IPS DF 4.7 (cell line): ENCODE measurements at regions not wholly inside any gene's neighbourhood (a gene's known extent, or its start where the extent isn't known, plus 50 kb on each side); places are given as distances from the start of the nearest gene placed in this dataset.

Experiments
- DNase-seq: peaks from one replicate; pipeline ENCODE4 v3.0.0-alpha.2; 2013; ENCODE audit warnings: low spot score; ENCODE audit errors: extremely low read depth

DNA sequence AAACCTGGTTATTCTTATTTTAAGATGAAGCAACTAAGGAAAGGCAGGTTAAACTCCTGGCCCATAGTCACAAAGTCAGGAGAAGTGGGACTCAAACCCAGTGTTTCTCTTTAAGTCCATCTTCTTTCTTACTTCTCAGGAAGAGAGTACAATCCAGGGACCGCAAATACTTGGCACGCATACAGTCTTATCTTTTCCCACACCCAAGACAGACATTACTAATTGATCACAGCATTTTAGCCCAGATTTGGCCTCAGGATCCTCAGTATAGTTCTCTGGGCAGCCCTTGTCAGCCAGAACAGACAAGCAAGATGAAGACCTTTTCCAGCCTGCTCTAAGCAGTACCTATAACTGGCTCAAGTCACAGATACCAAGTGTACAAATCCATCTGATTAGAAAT lies 125.5 kb upstream of the RAI14 start:
- DNase-seq = no peak

DNA sequence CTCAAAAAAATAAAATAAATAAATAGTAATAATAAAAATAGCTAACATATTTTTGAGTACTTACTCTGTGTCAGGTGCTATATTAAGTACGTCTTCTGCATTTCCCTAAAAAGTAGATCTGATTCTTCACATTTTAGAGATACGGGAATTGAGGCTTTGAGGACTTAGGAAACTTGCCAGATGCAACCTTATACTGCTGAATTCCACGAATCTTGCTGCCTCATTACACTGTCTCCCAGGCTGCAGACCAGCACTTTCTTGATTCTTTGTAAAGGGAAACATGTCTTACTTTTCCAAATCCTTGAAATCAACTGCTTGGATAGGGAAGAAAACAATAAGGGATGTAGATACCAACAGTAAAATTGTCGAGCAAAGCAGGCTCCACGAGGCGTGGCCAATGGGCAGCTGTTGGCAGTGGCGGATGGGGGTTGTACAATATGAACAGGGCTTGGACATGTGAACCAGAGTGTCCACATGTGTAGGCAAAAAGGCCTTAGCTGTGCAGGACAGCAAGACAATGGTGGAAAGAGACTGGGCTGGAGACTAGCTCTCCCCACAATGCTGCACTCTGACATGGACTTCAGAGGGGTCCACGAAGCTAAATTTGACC lies 124.3 kb upstream of the RAI14 start:
- no peak for DNase-seq

DNA sequence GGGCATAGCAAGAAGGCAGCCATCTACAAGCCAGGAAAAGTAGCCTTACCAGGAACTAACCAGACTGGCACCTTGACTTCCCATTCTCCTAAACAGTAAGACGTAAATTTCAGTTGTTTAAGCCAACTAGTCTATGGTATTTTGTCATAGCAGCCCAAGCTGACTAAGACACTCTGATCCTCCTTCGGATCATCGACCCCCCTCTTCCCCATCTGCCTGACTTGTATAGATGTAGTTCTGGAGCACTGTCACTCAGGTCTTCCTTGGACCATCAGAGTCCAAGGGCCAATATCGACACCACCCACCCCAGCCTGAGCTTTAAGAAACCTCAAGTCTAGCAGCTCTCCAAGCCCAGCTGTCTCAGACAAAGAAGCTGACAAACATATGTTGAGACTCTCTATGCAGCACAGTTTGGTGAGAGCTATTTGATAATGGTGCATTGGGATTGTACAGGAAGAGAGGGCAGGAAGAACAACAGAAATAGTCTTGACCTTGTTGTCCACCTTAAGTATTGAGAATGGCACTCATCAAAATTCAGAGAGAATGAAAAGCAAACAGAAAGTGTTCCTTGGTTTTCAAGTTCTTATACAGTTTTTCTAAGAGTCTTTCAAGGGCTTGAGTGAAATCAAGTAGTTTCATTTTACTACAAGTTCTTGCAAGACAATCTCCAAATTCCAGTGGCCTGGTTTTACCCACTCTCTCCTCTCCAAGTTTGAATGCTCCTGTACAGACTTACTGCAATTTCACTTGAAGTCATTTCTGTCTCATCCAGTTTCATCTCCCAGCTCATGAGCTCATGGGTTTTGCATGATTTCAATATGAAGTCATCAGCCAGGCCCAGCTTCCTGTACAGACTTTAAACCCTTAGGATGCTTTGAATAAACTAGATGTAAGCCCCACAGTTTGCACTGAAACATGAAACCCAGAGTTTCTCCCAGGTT lies 122.3 kb upstream of the RAI14 start:
- DNase-seq = no peak

DNA sequence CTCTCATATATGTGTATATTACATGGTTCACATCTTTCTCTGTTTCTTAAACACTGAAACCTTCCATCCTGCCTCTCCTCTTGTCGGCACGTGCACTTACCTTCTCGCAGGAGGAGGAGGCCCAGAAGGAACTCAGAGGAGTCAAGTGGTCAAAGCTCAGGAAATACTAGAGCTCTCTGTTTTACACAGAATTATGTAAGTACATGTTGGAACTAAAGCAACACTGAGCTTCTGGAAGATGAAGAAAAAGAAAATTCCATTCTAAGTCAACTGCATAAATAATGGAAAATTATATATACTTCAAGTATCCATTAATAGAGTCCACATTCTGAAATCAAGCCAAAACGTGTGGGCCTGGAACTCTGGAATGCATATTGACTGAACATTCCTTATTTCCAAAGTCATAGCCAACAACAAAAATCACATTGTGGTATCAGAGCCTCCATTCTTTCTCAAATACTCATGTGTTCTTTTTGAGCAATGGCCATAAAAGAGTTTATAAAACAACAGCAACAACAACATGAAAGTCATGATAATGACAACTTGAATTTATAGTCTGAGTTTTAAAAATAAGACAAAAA lies 121.5 kb upstream of the RAI14 start:
- DNase-seq = no peak

DNA sequence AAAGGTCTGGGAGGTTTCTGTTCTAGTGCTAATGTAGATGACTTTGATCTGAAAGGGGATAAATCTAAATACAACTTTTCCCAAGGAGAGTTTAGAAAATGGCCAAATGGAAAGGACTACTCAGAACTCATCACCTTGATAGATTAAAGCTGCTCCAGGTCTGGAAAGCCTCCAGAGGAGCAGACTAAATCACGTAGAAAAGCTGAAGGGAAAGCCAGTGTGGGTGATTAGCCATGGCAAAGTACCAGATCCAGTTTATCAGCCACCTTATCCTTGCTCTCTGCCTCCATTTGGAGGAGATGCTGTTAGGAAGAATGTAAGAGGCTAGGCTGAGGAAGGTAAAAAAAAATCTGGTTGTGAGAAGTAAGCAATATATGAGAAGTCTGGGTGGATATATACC lies 120.7 kb upstream of the RAI14 start:
- DNase-seq = no peak

DNA sequence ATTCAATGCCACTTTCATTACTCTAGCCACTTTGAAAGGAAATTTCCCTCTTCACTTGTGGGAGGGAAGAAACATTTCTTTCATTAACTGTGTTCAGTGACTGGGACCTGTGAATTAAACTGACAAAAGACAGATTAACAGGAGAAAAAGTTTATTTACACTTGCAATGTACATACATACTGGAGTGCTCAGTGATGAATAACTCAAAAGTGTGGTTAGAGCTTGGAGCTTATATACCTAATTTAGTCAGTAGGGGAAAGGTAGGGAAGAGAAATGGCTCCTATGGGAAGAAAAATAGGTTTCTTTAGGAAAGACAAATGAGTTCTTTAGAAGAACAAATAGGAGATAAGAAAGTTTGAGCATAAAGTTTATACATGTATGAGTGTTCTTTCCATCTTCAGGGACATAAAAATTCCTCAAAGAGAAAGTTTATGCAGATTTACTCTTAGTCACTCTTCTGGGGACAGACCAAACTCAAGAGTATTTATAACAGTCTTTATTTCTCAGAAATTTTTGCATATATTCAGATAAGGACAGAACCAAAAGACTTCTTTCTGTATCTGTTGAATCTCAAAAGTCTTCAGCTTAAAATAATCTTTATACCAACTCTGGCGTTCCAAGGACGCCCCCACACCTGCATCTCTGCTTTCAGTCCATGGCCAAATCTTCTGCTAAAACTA lies 120.0 kb upstream of the RAI14 start:
- DNase-seq = no peak

DNA sequence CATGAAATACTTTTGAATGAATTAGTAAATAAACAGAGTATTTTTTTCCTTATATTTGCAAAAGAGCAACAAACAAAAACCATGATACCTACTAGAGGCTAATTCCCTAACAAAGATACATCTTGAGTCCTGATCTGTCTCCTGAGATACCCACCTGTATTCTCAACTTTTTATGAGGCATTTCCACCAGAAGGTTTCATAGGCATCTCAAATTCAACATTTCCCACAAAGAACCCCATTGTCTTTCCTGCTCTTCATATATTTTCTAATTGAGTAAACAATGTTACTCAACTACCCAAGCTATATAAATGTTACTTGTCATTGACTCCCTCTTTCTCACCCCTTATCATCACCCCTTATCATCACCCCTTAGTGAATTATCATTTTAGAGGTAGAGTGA lies 119.4 kb upstream of the RAI14 start:
- DNase-seq = no peak

DNA sequence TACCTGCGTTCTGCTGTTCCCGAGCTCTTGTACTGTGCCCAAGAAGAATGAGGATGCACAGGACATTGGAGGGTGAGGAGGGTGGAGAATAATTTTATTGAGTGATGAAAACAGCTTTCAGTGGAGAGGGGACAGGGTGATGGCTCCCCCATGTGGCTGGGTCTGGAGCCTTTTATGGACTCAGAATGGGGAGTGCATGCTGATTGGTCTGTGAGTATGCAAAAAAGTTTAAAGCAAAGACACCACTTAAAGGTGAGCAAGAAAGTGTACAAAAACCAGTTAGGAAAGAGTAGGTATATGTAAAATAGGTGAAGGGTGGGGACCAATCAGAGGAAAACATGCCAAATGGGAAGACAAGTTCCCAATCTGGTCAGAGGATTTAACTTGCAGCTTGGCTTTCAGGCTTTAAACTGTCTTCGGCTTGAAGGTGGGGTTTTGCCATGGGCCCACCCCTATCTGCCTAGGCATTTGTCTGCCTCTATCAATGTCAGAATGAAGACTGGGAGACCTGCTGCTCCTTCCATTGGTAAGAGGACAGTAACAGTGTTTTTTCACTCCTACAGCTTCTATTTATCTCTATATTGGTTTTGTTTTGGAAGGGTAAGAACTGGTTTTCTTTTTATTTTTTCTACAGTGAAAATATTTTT lies 118.0 kb upstream of the RAI14 start:
- no peak for DNase-seq

DNA sequence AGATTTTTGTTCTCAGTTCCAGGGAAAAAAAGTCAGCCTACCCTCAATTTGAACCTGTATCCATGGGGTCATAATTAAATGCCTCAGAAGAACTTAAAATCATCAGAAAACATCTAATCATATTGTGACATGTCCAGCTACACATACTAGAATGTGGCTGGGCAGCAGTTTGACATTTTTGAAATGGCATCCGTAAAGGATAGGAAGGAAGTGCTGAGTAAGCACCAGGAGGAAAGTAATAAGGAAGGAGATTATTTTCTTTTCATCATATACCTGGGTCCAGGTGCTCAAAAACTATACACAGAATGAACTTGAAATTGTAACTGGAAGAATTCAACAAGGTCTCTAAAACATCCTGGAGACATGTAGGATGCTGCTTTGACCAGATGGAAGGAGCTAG lies 116.9 kb upstream of the RAI14 start:
- no peak for DNase-seq

DNA sequence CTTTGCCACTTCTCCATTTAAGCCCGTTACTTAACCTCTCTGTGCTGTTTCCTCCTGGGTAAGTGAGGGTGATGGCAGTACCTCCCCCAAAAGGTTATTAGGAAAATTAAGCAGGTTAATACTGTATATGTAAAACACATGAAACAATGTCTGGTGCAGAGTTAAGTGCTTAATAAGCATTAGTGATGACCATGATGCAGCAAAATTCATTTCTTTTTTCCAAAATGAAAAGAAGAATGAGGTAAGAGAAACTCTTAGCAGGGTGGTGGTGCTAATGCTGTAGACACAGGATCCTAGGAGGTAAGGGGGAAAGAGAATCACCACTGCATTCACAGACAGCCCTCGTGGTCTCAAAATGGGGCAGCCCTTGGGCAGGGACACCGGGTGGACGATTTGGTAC lies 115.1 kb upstream of the RAI14 start:
- no peak for DNase-seq

DNA sequence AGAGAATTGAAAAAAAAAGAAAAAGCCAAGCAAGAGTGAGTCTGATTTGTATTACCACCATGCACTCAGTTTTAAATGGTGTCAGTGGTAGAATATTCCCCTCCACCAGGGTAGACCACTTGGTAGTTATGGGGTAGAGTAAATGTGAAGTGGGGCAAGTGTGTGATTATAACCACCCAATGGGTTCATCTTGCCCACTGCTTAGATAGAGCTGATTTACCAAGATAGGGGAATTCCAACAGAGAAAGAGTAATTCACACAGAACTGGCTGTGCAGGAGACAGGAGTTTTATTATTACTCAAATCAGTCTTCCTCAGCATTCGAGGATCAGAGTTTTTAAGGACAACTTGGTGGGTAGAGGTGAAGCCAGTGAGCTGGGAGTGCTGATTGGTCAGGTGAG lies 113.3 kb upstream of the RAI14 start:
- DNase-seq = no peak

DNA sequence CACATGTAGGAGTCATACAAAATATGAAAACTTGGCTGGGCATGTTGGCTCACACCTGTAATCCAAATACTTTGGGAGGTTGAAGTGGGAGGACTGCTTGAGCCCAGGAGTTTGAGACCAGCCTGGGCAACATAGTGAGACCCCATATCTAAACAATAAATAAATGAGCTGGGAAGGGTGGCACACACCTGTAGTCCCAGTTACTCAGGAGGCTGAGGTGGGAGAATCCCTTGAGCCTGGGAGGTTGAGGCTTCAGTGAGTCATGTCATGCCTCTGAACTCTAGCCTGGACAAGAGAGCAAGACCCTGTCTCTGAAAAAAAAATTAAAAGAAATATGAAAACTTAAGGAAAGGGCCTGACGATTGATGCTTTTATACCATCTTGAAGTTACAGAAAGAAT lies 112.4 kb upstream of the RAI14 start:
- no peak for DNase-seq

DNA sequence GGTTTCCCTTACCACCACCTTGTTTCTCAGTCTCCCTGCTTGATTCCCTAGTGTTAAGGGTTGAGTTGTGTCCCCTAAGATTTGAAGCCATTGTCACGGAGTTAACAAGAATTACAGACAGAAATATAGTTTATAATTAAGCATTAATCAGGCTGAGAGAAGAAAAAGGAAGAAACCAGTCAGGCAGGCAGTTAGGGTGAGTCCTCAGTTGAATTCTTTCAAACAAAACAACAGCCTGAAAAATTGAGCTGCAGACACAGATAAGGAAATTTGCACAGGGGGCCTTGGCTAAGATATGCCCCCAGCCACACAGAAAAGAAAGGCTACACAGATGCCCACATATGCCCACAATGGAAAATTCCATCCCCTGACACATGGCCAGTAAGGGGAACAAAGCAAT lies 111.7 kb upstream of the RAI14 start:
- no peak for DNase-seq

DNA sequence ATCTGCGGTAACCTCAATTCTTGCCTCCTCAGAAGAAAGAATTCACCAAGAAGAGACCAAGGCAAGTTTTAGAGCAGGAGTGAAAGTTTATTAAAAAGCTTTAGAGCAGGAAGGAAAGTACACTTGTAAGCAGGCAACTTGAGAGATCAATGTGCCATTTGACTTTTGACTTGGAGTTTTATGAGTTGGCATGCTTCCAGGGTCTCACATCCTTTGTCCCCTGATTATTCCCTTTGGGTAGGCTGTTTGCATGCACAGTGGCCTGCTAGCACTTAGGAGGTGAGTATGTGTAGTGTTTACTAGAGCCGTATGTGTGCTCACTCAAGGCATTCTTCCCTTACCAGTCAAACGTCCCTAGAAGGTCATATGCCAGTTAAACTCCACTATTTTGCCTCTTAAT lies 111.0 kb upstream of the RAI14 start:
- no peak for DNase-seq

DNA sequence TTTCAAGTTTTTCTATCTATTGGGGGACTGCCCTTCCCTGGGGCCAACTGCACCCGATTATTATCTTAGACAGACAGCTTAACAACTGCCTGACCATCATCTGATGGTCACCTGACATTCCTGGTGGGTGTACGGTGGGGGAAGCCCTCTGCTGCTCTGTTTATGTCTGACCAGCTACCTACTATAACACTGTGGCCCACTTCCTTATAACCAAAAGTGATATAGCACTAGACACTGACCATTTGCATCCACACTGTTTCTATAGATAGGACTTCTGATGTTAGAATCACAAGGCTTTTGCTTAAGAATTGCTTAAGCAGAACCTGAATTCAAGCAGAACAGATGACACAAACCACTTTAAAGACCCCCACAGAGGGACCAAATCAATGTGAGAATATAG lies 110.5 kb upstream of the RAI14 start:
- DNase-seq = no peak

DNA sequence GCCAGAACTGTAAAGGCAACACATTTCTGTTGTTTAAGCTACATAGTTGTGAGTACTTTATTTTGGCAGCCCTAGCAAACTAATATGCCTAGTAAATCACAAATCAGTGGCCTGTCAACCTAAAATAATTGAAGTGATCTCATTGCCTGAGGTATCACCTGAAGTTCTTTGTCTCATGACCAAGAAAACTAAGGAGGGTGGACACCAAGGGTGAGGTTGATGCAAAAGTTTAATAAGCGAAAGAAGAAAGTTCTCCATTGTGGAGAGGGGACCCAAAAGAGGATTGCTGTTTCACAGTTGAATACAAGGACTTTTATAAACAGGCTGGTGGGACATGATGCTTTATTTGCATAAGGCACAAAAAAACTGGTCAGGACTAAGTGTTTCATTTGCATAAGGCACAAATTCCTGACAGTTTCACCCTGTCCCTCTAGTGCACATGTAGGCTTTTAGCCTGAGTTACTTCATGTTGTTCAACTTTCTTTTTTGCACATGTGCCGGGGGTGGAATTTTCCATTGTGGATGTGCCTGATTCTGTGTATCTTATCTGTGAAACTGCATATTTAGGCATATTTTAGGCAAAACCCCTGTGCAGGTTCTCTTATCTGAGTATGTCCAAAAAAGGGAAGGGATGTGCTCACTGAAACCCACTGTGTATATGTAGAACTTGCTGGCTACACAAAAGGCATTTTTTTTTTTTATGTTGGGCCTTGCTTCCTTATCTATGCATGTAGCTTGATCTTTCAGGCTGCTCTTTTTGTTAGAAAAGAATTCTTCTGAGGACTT lies 108.6 kb upstream of the RAI14 start:
- DNase-seq = no peak

DNA sequence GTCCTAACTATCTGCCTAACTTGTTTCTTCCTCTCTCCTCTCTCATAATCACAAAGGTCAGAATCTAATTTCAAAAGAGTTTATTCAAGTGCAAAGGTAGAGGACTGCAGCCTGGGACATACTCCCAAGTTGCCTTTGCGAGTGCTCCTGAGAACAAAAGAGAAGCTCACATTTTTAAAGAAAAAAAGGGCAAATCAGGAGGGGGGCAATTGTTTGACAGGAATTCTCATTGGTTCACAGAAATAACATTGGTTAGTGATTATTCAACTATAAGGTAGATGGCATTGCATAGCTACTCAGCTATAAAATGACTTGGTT lies 108.1 kb upstream of the RAI14 start:
- no peak for DNase-seq

DNA sequence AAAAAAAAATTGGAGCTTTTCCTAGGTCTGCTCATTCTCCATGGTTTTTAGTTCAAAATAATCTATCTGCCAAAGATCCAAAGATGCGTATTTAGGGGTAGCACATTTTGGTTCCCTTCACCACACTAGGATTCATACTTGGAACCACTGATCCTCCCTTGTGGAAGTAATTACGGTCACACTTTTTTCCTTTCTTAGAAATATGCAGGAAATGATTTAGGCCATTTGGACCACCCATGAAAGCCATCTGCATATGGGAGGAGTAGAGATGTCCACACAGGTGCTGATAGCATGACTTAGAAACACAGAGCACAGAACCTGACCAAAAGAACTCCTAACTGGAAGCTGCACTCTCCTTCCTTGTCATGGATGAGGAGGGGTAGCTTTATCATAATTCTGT lies 105.9 kb upstream of the RAI14 start:
- DNase-seq = no peak

DNA sequence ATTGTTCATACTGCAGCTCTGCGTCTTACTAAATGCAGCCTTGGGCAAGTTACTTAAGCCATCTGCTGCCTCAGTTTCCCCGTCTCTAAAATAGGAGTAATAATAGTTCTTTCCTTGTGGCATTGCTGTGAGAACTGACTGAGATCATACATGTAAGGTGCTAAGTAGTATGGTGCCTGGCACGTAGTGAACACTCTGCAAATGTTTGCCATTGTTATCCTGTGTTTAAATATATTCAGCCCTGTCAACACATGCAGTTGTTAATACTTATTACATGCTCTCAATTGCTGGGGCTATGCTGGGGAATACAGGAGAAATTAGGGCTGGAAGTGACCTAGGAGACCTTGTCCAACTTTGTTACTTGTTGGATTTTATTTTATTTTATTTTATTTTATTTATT lies 105.2 kb upstream of the RAI14 start:
- DNase-seq = no peak

DNA sequence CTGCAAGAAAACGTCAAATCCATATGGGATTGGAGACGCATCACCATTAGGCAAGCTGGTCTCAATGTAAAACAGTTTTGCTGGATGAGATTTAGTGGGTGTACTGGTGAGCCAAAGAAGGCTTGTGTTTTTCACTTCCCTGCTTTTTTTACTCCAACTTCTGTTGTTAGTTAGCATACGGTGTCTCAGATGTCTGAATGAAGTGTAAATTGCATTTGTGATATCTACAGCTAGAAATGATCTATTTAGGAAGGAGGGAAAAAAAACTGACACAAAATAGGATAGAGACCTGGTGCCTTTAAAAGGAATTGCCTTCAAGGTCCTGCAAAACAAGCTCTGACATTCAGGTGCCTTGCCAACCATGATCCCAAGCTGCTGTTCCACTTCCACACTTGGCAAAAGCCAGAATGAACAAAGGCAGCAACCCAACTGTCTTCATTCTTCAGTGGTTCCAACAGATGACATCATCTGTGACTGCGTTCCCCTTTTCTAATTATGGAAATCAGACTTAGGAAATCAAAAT lies 104.2 kb upstream of the RAI14 start:
- DNase-seq = no peak

DNA sequence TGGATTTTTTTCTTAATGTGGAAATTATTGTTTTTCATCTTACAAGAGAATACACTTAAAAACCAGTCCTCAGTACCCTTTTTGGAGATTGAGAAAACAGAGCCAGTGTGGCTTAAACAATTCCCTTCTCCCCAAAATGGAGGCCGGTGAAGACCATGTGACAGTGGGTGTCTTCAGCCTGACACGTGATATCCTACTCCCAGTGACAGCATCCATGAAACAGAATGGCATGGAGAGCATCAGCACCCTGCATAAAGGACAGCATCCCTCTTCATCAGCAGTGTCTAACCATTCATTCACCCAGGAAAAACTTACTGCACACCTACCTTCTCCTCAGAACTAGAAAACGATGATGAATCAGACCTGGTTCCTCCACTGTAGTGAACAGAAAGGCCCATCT lies 103.4 kb upstream of the RAI14 start:
- no peak for DNase-seq
